ENCODE measurements at regions not wholly inside any gene's neighbourhood (a gene's known extent, or its start where the extent isn't known, plus 50 kb on each side); places are given as distances from the start of the nearest gene placed in this dataset.

GRCh38 chr2:59174536-59175243 lies 933.6 kb upstream of the FANCL start:
- TF ChIP-seq, protein P1, sequence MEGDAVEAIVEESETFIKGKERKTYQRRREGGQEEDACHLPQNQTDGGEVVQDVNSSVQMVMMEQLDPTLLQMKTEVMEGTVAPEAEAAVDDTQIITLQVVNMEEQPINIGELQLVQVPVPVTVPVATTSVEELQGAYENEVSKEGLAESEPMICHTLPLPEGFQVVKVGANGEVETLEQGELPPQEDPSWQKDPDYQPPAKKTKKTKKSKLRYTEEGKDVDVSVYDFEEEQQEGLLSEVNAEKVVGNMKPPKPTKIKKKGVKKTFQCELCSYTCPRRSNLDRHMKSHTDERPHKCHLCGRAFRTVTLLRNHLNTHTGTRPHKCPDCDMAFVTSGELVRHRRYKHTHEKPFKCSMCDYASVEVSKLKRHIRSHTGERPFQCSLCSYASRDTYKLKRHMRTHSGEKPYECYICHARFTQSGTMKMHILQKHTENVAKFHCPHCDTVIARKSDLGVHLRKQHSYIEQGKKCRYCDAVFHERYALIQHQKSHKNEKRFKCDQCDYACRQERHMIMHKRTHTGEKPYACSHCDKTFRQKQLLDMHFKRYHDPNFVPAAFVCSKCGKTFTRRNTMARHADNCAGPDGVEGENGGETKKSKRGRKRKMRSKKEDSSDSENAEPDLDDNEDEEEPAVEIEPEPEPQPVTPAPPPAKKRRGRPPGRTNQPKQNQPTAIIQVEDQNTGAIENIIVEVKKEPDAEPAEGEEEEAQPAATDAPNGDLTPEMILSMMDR (IDR thresholded peaks at IDR 0.05; ENCODE audit: insufficient read depth, low read length) = no peak
- TF ChIP-seq POLR2AphosphoS5 (IDR thresholded peaks at IDR 0.05; ENCODE audit: low read depth) = no peak
- no peak for TF ChIP-seq REST (IDR thresholded peaks at IDR 0.05; ENCODE audit: insufficient replicate concordance, low read depth)
- TF ChIP-seq SPI1 (IDR thresholded peaks at IDR 0.05; ENCODE audit: borderline replicate concordance, low read depth) = no peak

All from HL-60 (cell line).